IPS-NIHi7 (cell line): ENCODE measurements at regions not wholly inside any gene's neighbourhood (a gene's known extent, or its start where the extent isn't known, plus 50 kb on each side); places are given as distances from the start of the nearest gene placed in this dataset.

Experiments
- DNase-seq: peaks from one replicate; pipeline ENCODE4 v3.0.0; 2012; ENCODE audit warnings: mixed read lengths; ENCODE audit errors: extremely low spot score

GRCh38 chr3:161991901-161992540 lies 495.4 kb downstream of the OTOL1 start:
- DNase-seq = no peak

- no peak for DNase-seq
These were observed 503.2 kb downstream of the OTOL1 start for GRCh38 chr3:161999846-162000245.

GRCh38 chr3:162007722-162008121 lies 511.1 kb downstream of the OTOL1 start:
- no peak for DNase-seq

GRCh38 chr3:162012633-162013032 lies 516.0 kb downstream of the OTOL1 start:
- no peak for DNase-seq

- DNase-seq = no peak
These were observed 517.7 kb downstream of the OTOL1 start for GRCh38 chr3:162014284-162014683.

GRCh38 chr3:162015856-162016255 lies 519.2 kb downstream of the OTOL1 start:
- no peak for DNase-seq

- DNase-seq = no peak
These were observed 523.2 kb downstream of the OTOL1 start for GRCh38 chr3:162019817-162020216.

- DNase-seq = no peak
These were observed 524.6 kb downstream of the OTOL1 start for GRCh38 chr3:162021206-162021605.

- DNase-seq = no peak
These were observed 526.3 kb downstream of the OTOL1 start for GRCh38 chr3:162022911-162023310.

- no peak for DNase-seq
These were observed 533.1 kb downstream of the OTOL1 start for GRCh38 chr3:162029736-162030135.

GRCh38 chr3:162034368-162034767 lies 537.8 kb downstream of the OTOL1 start:
- DNase-seq = no peak

GRCh38 chr3:162041622-162042021 lies 545.0 kb downstream of the OTOL1 start:
- DNase-seq = peak; percentile 35

- no peak for DNase-seq
These were observed 556.0 kb downstream of the OTOL1 start for GRCh38 chr3:162052636-162053035.

GRCh38 chr3:162072656-162073164 lies 576.1 kb downstream of the OTOL1 start:
- DNase-seq = no peak

GRCh38 chr3:162073422-162073975 lies 576.9 kb downstream of the OTOL1 start:
- DNase-seq = no peak

- no peak for DNase-seq
These were observed 580.5 kb downstream of the OTOL1 start for GRCh38 chr3:162077108-162077507.

GRCh38 chr3:162082516-162082915 lies 585.9 kb downstream of the OTOL1 start:
- DNase-seq = no peak

- no peak for DNase-seq
These were observed 590.8 kb downstream of the OTOL1 start for GRCh38 chr3:162087361-162087760.

GRCh38 chr3:162092751-162093150 lies 596.1 kb downstream of the OTOL1 start:
- no peak for DNase-seq

- DNase-seq = no peak
These were observed 597.7 kb downstream of the OTOL1 start for GRCh38 chr3:162094301-162094700.

GRCh38 chr3:162096874-162097273 lies 600.3 kb downstream of the OTOL1 start:
- DNase-seq = no peak

GRCh38 chr3:162103808-162104207 lies 607.2 kb downstream of the OTOL1 start:
- DNase-seq = no peak

- no peak for DNase-seq
These were observed 615.3 kb downstream of the OTOL1 start for GRCh38 chr3:162111861-162112260.

GRCh38 chr3:162112719-162113118 lies 616.1 kb downstream of the OTOL1 start:
- no peak for DNase-seq
